Smooth muscle cell (in vitro differentiated cells): ENCODE measurements at regions not wholly inside any gene's neighbourhood (a gene's known extent, or its start where the extent isn't known, plus 50 kb on each side); places are given as distances from the start of the nearest gene placed in this dataset.

Source experiments
- DNase-seq: peaks from one replicate; lab custom pipeline; 2025; ENCODE audit not compliant: unreplicated experiment; lab: John Stamatoyannopoulos, UW
- H2AFZ ChIP-seq: fragments of 200-600 bp; sonication (generic); 2 replicates; pipeline ENCODE4 v1.6.0; 2016; ENCODE audit warnings: antibody characterized with exemption, low read depth, mild to moderate bottlenecking
- H3F3A ChIP-seq: fragments of 200-600 bp; sonication (generic); 2 replicates; pipeline ENCODE4 v1.6.0; 2017; ENCODE audit warnings: antibody characterized with exemption, low read depth
- H3K27ac ChIP-seq: fragments of 200-600 bp; sonication (generic); 2 replicates; pipeline ENCODE4 v1.5.1; 2016; ENCODE audit warnings: low read depth, mild to moderate bottlenecking
- H3K27me3 ChIP-seq: fragments of 200-600 bp; sonication (generic); 2 replicates; pipeline ENCODE4 v1.6.1; 2016; ENCODE audit warnings: low read depth, mild to moderate bottlenecking
- H3K36me3 ChIP-seq: fragments of 200-600 bp; sonication (generic); 2 replicates; pipeline ENCODE4 v1.5.1; 2016; ENCODE audit warnings: low read depth
- H3K4me1 ChIP-seq: fragments of 200-600 bp; sonication (generic); 2 replicates; pipeline ENCODE4 v1.5.1; 2016; ENCODE audit warnings: low read depth
- H3K4me2 ChIP-seq: fragments of 200-600 bp; sonication (generic); 2 replicates; pipeline ENCODE4 v1.6.0; 2016; ENCODE audit warnings: mild to moderate bottlenecking
- H3K4me3 ChIP-seq: fragments of 200-600 bp; sonication (generic); 2 replicates; pipeline ENCODE4 v1.5.1; 2016; ENCODE audit warnings: mild to moderate bottlenecking
- H3K79me2 ChIP-seq: fragments of 200-600 bp; sonication (generic); 2 replicates; pipeline ENCODE4 v1.6.0; 2016; ENCODE audit warnings: low read depth, mild to moderate bottlenecking
- H3K9ac ChIP-seq: fragments of 200-600 bp; sonication (generic); 2 replicates; pipeline ENCODE4 v1.6.0; 2016; ENCODE audit warnings: low read depth
- H3K9me3 ChIP-seq: fragments of 200-600 bp; sonication (generic); replicated peaks from 2 replicates; pipeline ENCODE4 v1.5.1; 2016; ENCODE audit warnings: low read depth
- H4K20me1 ChIP-seq: fragments of 200-600 bp; sonication (generic); 2 replicates; pipeline ENCODE4 v1.6.0; 2016; ENCODE audit warnings: low read depth
- WGBS: methylation state at CpG from one replicate; pipeline ENCODE4 v1.1.7; 2016; ENCODE audit warnings: low lambda C conversion rate; 5-methylcytosine and 5-hydroxymethylcytosine counted together
- TF ChIP-seq, protein P1 (sequence below): fragments of 200-600 bp; sonication (generic); IDR thresholded peaks from 2 replicates; pipeline ENCODE4 v1.5.1; 2017; ENCODE audit warnings: borderline replicate concordance, mild to moderate bottlenecking, antibody characterized with exemption; ENCODE audit not compliant: insufficient read depth, poor library complexity, severe bottlenecking

DNA sequence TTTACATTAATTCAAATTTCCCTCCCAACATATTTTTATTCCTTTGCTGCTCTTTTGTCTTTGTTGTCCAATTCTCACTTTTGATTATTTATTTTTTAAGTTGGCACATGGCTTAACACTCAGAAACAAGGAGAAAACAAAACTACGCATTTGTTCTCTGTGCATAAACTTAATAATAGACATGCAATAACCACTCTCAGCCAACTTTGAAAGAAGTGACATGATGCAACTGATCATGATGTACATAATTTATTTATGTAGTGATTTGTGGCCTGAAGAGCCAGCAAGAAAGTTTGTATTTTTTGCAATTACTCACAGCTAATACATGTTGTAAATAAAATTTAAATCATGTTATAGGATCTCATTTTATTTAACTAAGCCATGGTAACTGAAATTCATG lies 942.8 kb upstream of the PIK3C3 start:
- Histone ChIP-seq H3K9ac (no peak overlapping the region), H3K27ac (no peak overlapping the region), H3K79me2 (no peaks in the 10 kb centered on the region), H4K20me1 (no peaks in the 10 kb centered on the region), H3F3A (no peaks in the 10 kb centered on the region), H2AFZ (no peak overlapping the region), H3K27me3 (no peaks in the 10 kb centered on the region), H3K4me1 (no peaks in the 10 kb centered on the region), H3K4me3 (no peak overlapping the region), H3K9me3 (no peaks in the 10 kb centered on the region), H3K36me3 (no peaks in the 10 kb centered on the region), H3K4me2 (no peak overlapping the region)
- TF ChIP-seq, protein P1, sequence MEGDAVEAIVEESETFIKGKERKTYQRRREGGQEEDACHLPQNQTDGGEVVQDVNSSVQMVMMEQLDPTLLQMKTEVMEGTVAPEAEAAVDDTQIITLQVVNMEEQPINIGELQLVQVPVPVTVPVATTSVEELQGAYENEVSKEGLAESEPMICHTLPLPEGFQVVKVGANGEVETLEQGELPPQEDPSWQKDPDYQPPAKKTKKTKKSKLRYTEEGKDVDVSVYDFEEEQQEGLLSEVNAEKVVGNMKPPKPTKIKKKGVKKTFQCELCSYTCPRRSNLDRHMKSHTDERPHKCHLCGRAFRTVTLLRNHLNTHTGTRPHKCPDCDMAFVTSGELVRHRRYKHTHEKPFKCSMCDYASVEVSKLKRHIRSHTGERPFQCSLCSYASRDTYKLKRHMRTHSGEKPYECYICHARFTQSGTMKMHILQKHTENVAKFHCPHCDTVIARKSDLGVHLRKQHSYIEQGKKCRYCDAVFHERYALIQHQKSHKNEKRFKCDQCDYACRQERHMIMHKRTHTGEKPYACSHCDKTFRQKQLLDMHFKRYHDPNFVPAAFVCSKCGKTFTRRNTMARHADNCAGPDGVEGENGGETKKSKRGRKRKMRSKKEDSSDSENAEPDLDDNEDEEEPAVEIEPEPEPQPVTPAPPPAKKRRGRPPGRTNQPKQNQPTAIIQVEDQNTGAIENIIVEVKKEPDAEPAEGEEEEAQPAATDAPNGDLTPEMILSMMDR, result no peak
- no peak for DNase-seq
- WGBS, result 98% methylated on average over 1 of the region's 1 CpG

DNA sequence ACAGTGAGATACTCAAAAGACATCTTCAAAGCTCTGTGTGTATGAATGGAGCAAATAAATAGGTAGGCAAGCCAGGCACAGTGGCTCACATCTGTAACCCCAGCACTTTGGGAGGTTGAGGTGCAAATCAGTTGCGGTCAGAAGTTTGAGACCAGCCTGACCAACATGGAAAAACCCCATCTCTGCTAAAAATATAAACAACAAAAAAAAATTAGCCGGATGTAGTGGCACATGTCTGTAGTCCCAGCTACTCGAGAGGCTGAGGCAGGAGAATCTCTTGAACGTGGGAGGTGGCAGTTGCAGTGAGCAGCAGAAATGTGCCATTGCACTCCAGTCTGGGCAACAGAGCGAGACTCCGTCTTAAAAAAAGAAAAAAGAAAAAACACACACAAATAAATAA lies 945.1 kb upstream of the PIK3C3 start:
- Histone ChIP-seq H3K9ac (no peak overlapping the region), H3K4me2 (no peak overlapping the region), H3K36me3 (no peaks in the 10 kb centered on the region), H3K4me3 (no peak overlapping the region), H2AFZ (no peak overlapping the region), H4K20me1 (no peaks in the 10 kb centered on the region), H3K27ac (no peak overlapping the region), H3K4me1 (no peaks in the 10 kb centered on the region), H3K79me2 (no peaks in the 10 kb centered on the region), H3K9me3 (no peaks in the 10 kb centered on the region), H3F3A (no peaks in the 10 kb centered on the region), H3K27me3 (no peaks in the 10 kb centered on the region)
- TF ChIP-seq, protein P1, result no peak
- DNase-seq, result no peak
- 94% methylated on average over 6 of the region's 6 CpGs for WGBS

DNA sequence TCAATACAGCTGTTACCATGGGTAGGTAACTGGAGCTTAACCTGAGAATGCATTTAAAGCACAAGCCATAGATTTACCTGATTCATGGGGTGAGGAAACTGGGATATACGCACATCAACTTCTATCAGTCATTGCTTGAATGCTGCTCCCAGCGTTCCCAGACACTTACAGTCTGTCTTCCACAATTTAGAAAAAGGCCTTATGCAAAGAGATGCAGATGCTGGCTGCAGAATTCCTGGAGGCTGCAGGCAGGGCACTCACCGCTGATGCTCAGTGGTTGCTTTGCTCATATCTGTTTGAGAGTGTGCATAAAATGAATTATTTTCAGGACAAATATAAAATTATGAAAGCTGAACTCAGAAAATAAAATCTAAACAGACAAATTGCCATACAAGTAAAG lies 950.7 kb upstream of the PIK3C3 start:
- H2AFZ ChIP-seq, result no peak overlapping the region
- H3K36me3 ChIP-seq, result no peaks in the 10 kb centered on the region
- H4K20me1 ChIP-seq, result no peaks in the 10 kb centered on the region
- H3K79me2 ChIP-seq, result no peaks in the 10 kb centered on the region
- 65% methylated on average over 3 of the region's 3 CpGs for WGBS
- H3K4me3 ChIP-seq, result no peak overlapping the region
- no peaks in the 10 kb centered on the region for H3K27me3 ChIP-seq
- H3K9ac ChIP-seq, result no peak overlapping the region
- no peaks in the 10 kb centered on the region for H3K4me1 ChIP-seq
- H3K4me2 ChIP-seq, result no peak overlapping the region
- TF ChIP-seq, protein P1, result no peak
- no peaks in the 10 kb centered on the region for H3F3A ChIP-seq
- no peaks in the 10 kb centered on the region for H3K9me3 ChIP-seq
- no peak for DNase-seq
- no peak overlapping the region for H3K27ac ChIP-seq

DNA sequence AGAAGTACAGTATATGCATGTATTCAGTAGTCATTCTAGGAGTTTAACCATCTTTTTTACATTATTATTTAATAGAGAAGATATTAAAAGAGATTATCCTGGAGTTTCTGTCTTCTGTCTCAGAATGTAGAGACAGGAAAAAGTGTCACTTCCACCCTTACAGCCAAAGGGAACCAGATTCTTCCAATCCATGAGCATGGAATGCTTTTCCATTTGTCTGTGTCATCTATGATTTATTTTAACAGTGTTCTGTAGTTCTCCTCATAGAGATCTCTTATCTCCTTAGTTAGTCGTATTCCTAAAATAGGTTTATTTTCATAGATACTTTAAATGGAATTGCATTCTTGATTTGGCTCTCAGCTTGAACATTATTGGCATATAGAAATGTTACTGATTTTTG lies 959.5 kb upstream of the PIK3C3 start:
- Histone ChIP-seq H3K27me3 (no peaks in the 10 kb centered on the region), H2AFZ (no peak overlapping the region), H3K9ac (no peak overlapping the region), H3K4me3 (no peak overlapping the region), H3K27ac (no peak overlapping the region), H3K79me2 (no peaks in the 10 kb centered on the region), H3K9me3 (no peaks in the 10 kb centered on the region), H4K20me1 (no peaks in the 10 kb centered on the region), H3K36me3 (no peaks in the 10 kb centered on the region), H3K4me1 (no peaks in the 10 kb centered on the region), H3F3A (no peaks in the 10 kb centered on the region), H3K4me2 (no peak overlapping the region)
- 75% methylated on average over 1 of the region's 1 CpG for WGBS
- TF ChIP-seq, protein P1, result no peak
- DNase-seq, result no peak
